NCI-H1417 (cell line): ENCODE measurements at regions not wholly inside any gene's neighbourhood (a gene's known extent, or its start where the extent isn't known, plus 50 kb on each side); places are given as distances from the start of the nearest gene placed in this dataset.

Source experiments
- DNase-seq, 3 experiments: peaks; one replicate each; lab custom pipeline; 2025; lab: John Stamatoyannopoulos, UW

- DNase-seq: no peak
Measured at GRCh38 chr10:104576611-104577010, 64.5 kb upstream of the SORCS3 start.

- DNase-seq: no peak
Measured at GRCh38 chr10:104577163-104577562, 63.9 kb upstream of the SORCS3 start.

- no peak for DNase-seq
Measured at GRCh38 chr10:104577861-104578521, 63.1 kb upstream of the SORCS3 start.

- no peak for DNase-seq
Measured at GRCh38 chr10:104578671-104579070, 62.4 kb upstream of the SORCS3 start.

GRCh38 chr10:104579136-104579535 lies 62.0 kb upstream of the SORCS3 start:
- DNase-seq: no peak

GRCh38 chr10:104580321-104580720 lies 60.8 kb upstream of the SORCS3 start:
- peak in 1 of 3 experiments; percentile 26 for DNase-seq

- DNase-seq: peak; percentile 39 to 78 (median 46)
Measured at GRCh38 chr10:104580774-104581675, 60.1 kb upstream of the SORCS3 start.

- no peak for DNase-seq
Measured at GRCh38 chr10:104581884-104582601, 59.0 kb upstream of the SORCS3 start.

- DNase-seq: peak in 2 of 3 experiments; percentile 67 to 85
Measured at GRCh38 chr10:104582602-104582951, 58.5 kb upstream of the SORCS3 start.

GRCh38 chr10:104582966-104583365 lies 58.1 kb upstream of the SORCS3 start:
- DNase-seq: no peak

GRCh38 chr10:104584541-104584940 lies 56.5 kb upstream of the SORCS3 start:
- DNase-seq: no peak

GRCh38 chr10:104587751-104588150 lies 53.3 kb upstream of the SORCS3 start:
- no peak for DNase-seq

- DNase-seq: no peak
Measured at GRCh38 chr10:104589431-104589830, 51.7 kb upstream of the SORCS3 start.

- DNase-seq: no peak
Measured at GRCh38 chr10:104589871-104590270, 51.2 kb upstream of the SORCS3 start.
